ENCODE measurements at regions not wholly inside any gene's neighbourhood (a gene's known extent, or its start where the extent isn't known, plus 50 kb on each side); places are given as distances from the start of the nearest gene placed in this dataset.

GRCh38 chr2:173678186-173678585 is 287.0 kb downstream of the SP3 start:
- H3K4me1 ChIP-seq (replicated peaks in 1 of 2), result peaks cover 0 to 3% of the 10 kb centered on the region in 2 donors
- 20 to 100% (median 95%) methylated on average over 1 of the region's 1 CpG; no CpG with 5 or more reads in 2 of the 10 experiments for WGBS, 10 experiments
- in situ Hi-C loops (cut with MboI; ENCODE audit: low pct_unique_long_range_greater_than_20kb in 2 of 9, low sequenced_read_pairs in 9 of 9, unreplicated experiment in 9 of 9), result no loop called here
- no peak overlapping the region for H3K27ac ChIP-seq
- no peak for ATAC-seq (replicated peaks in 6 of 8)
- no peak overlapping the region for H3K4me3 ChIP-seq

GRCh38 chr2:173680574-173680973 is 284.6 kb downstream of the SP3 start:
- Histone ChIP-seq H3K27ac (no peak overlapping the region), H3K4me3 (no peak overlapping the region), H3K4me1 (replicated peaks in 1 of 2) (peaks cover 0 to 12% of the 10 kb centered on the region in 2 donors)
- in situ Hi-C loops (cut with MboI; ENCODE audit: low pct_unique_long_range_greater_than_20kb in 2 of 9, low sequenced_read_pairs in 9 of 9, unreplicated experiment in 9 of 9), result no loop called here
- WGBS, 10 experiments, result 28 to 100% (median 73%) methylated on average over 1 to 3 of the region's 3 CpGs; no CpG with 5 or more reads in 2 of the 10 experiments
- peak in 2 of 8 experiments; percentile 33 to 38 for ATAC-seq (replicated peaks in 6 of 8)

- ATAC-seq (replicated peaks in 6 of 8), result no peak
- no peak overlapping the region for H3K4me3 ChIP-seq
- peaks cover 0 to 20% of the 10 kb centered on the region in 2 donors for H3K4me1 ChIP-seq (replicated peaks in 1 of 2)
- in situ Hi-C loops (cut with MboI; ENCODE audit: low pct_unique_long_range_greater_than_20kb in 2 of 9, low sequenced_read_pairs in 9 of 9, unreplicated experiment in 9 of 9), result no loop called here
- no peak overlapping the region for H3K27ac ChIP-seq
- WGBS, 10 experiments, result 20 to 100% (median 95%) methylated on average over 1 to 4 of the region's 4 CpGs
Observed at GRCh38 chr2:173681881-173682650, 283.1 kb downstream of the SP3 start.

- Histone ChIP-seq H3K4me1 (replicated peaks in 1 of 2) (peaks cover 0 to 17% of the 10 kb centered on the region in 2 donors), H3K27ac (no peak overlapping the region), H3K4me3 (no peak overlapping the region)
- in situ Hi-C loops (cut with MboI; ENCODE audit: low pct_unique_long_range_greater_than_20kb in 2 of 9, low sequenced_read_pairs in 9 of 9, unreplicated experiment in 9 of 9), result no loop called here
- WGBS, 10 experiments, result 70 to 93% (median 91%) methylated on average over 3 to 6 of the region's 6 CpGs; no CpG with 5 or more reads in 2 of the 10 experiments
- peak in 2 of 8 experiments; percentile 42 to 51 for ATAC-seq (replicated peaks in 6 of 8)
Observed at GRCh38 chr2:173684896-173685459, 280.2 kb downstream of the SP3 start.

- no peak overlapping the region for H3K27ac ChIP-seq
- no peak overlapping the region for H3K4me3 ChIP-seq
- in situ Hi-C loops (cut with MboI; ENCODE audit: low pct_unique_long_range_greater_than_20kb in 2 of 9, low sequenced_read_pairs in 9 of 9, unreplicated experiment in 9 of 9), result no loop called here
- no peak for ATAC-seq (replicated peaks in 6 of 8)
- H3K4me1 ChIP-seq (replicated peaks in 1 of 2), result peaks cover 6 to 36% of the 10 kb centered on the region in 2 donors
Observed at GRCh38 chr2:173690349-173690748, 274.8 kb downstream of the SP3 start.

GRCh38 chr2:173692068-173692467 is 273.1 kb downstream of the SP3 start:
- ATAC-seq (replicated peaks in 6 of 8), result peak in 1 of 8 experiments; percentile 87

GRCh38 chr2:173693044-173693589 is 272.1 kb downstream of the SP3 start:
- ATAC-seq (replicated peaks in 6 of 8), result peak in 5 of 8 experiments; percentile 35 to 90 (median 84)
- 56 to 100% (median 71%) methylated on average over 1 to 4 of the region's 5 CpGs; no CpG with 5 or more reads in 1 of the 10 experiments for WGBS, 10 experiments
- H3K4me3 ChIP-seq, result no peak overlapping the region
- H3K4me1 ChIP-seq (replicated peaks in 1 of 2), result peaks cover 6 to 26% of the 10 kb centered on the region in 2 donors
- in situ Hi-C loops (cut with MboI; ENCODE audit: low pct_unique_long_range_greater_than_20kb in 2 of 9, low sequenced_read_pairs in 9 of 9, unreplicated experiment in 9 of 9), result no loop called here
- H3K27ac ChIP-seq, result peak overlapping the region; percentile 23 to 76

More at GRCh38 chr2:173692068-173692467, 273.1 kb downstream of the SP3 start:
- in situ Hi-C loops (cut with MboI; ENCODE audit: low pct_unique_long_range_greater_than_20kb in 2 of 9, low sequenced_read_pairs in 9 of 9, unreplicated experiment in 9 of 9), result no loop called here
- WGBS, 10 experiments, result 40 to 100% (median 73%) methylated on average over 2 to 5 of the region's 5 CpGs; no CpG with 5 or more reads in 2 of the 10 experiments
- Histone ChIP-seq H3K4me1 (replicated peaks in 1 of 2) (peaks cover 6 to 26% of the 10 kb centered on the region in 2 donors), H3K4me3 (no peak overlapping the region), H3K27ac (no peak overlapping the region)

GRCh38 chr2:173696274-173696673 is 268.9 kb downstream of the SP3 start:
- in situ Hi-C loops (cut with MboI; ENCODE audit: low pct_unique_long_range_greater_than_20kb in 2 of 9, low sequenced_read_pairs in 9 of 9, unreplicated experiment in 9 of 9), result no loop called here
- Histone ChIP-seq H3K4me1 (replicated peaks in 1 of 2) (peaks cover 4 to 14% of the 10 kb centered on the region in 2 donors), H3K27ac (no peak overlapping the region), H3K4me3 (no peak overlapping the region)
- ATAC-seq (replicated peaks in 6 of 8), result peak in 1 of 8 experiments; percentile 54
- 17 to 100% (median 79%) methylated on average over 1 to 5 of the region's 5 CpGs; no CpG with 5 or more reads in 1 of the 10 experiments for WGBS, 10 experiments

GRCh38 chr2:173697929-173698328 is 267.2 kb downstream of the SP3 start:
- in situ Hi-C loops (cut with MboI; ENCODE audit: low pct_unique_long_range_greater_than_20kb in 2 of 9, low sequenced_read_pairs in 9 of 9, unreplicated experiment in 9 of 9), result no loop called here
- 0 to 100% (median 100%) methylated on average over 1 of the region's 1 CpG; no CpG with 5 or more reads in 2 of the 10 experiments for WGBS, 10 experiments
- no peak for ATAC-seq (replicated peaks in 6 of 8)

GRCh38 chr2:173705656-173706055 is 259.5 kb downstream of the SP3 start:
- Histone ChIP-seq H3K27ac (no peak overlapping the region), H3K4me1 (replicated peaks in 1 of 2) (peaks cover 5 to 24% of the 10 kb centered on the region in 2 donors), H3K4me3 (no peak overlapping the region)
- in situ Hi-C loops (cut with MboI; ENCODE audit: low pct_unique_long_range_greater_than_20kb in 2 of 9, low sequenced_read_pairs in 9 of 9, unreplicated experiment in 9 of 9), result no loop called here
- 29 to 100% (median 64%) methylated on average over 3 to 4 of the region's 4 CpGs; no CpG with 5 or more reads in 1 of the 10 experiments for WGBS, 10 experiments
- no peak for ATAC-seq (replicated peaks in 6 of 8)

More at GRCh38 chr2:173697929-173698328, 267.2 kb downstream of the SP3 start:
- Histone ChIP-seq H3K4me1 (replicated peaks in 1 of 2) (peaks cover under 1 to 6% of the 10 kb centered on the region in 2 donors), H3K4me3 (no peak overlapping the region), H3K27ac (no peak overlapping the region)

- ATAC-seq (replicated peaks in 6 of 8), result peak in 1 of 8 experiments; percentile 53
- H3K27ac ChIP-seq, result no peak overlapping the region
- peaks cover 5 to 24% of the 10 kb centered on the region in 2 donors for H3K4me1 ChIP-seq (replicated peaks in 1 of 2)
- WGBS, 10 experiments, result 22 to 100% (median 64%) methylated on average over 1 to 4 of the region's 4 CpGs; no CpG with 5 or more reads in 4 of the 10 experiments
- in situ Hi-C loops (cut with MboI; ENCODE audit: low pct_unique_long_range_greater_than_20kb in 2 of 9, low sequenced_read_pairs in 9 of 9, unreplicated experiment in 9 of 9), result no loop called here
- H3K4me3 ChIP-seq, result no peak overlapping the region
Observed at GRCh38 chr2:173706936-173707335, 258.2 kb downstream of the SP3 start.

GRCh38 chr2:173708806-173709205 is 256.4 kb downstream of the SP3 start:
- peaks cover 8 to 24% of the 10 kb centered on the region in 2 donors for H3K4me1 ChIP-seq (replicated peaks in 1 of 2)
- 0 to 100% (median 90%) methylated on average over 1 to 4 of the region's 5 CpGs; no CpG with 5 or more reads in 1 of the 10 experiments for WGBS, 10 experiments
- ATAC-seq (replicated peaks in 6 of 8), result no peak
- no peak overlapping the region for H3K4me3 ChIP-seq
- H3K27ac ChIP-seq, result no peak overlapping the region
- in situ Hi-C loops (cut with MboI; ENCODE audit: low pct_unique_long_range_greater_than_20kb in 2 of 9, low sequenced_read_pairs in 9 of 9, unreplicated experiment in 9 of 9), result no loop called here

GRCh38 chr2:173711816-173712215 is 253.4 kb downstream of the SP3 start:
- no peak overlapping the region for H3K27ac ChIP-seq
- no peak overlapping the region for H3K4me3 ChIP-seq
- H3K4me1 ChIP-seq (replicated peaks in 1 of 2), result peaks cover 6 to 12% of the 10 kb centered on the region in 2 donors
- ATAC-seq (replicated peaks in 6 of 8), result peak in 3 of 8 experiments; percentile 49 to 64 (median 62)
- in situ Hi-C loops (cut with MboI; ENCODE audit: low pct_unique_long_range_greater_than_20kb in 2 of 9, low sequenced_read_pairs in 9 of 9, unreplicated experiment in 9 of 9), result no loop called here
- WGBS, 10 experiments, result 13 to 100% (median 80%) methylated on average over 1 of the region's 1 CpG
